Smooth muscle cell (in vitro differentiated cells): ENCODE measurements at regions not wholly inside any gene's neighbourhood (a gene's known extent, or its start where the extent isn't known, plus 50 kb on each side); places are given as distances from the start of the nearest gene placed in this dataset.

Source experiments
- DNase-seq: peaks from one replicate; lab custom pipeline; 2025; ENCODE audit not compliant: unreplicated experiment; lab: John Stamatoyannopoulos, UW
- H2AFZ ChIP-seq: fragments of 200-600 bp; sonication (generic); 2 replicates; pipeline ENCODE4 v1.6.0; 2016; ENCODE audit warnings: antibody characterized with exemption, low read depth, mild to moderate bottlenecking
- H3F3A ChIP-seq: fragments of 200-600 bp; sonication (generic); 2 replicates; pipeline ENCODE4 v1.6.0; 2017; ENCODE audit warnings: antibody characterized with exemption, low read depth
- H3K27ac ChIP-seq: fragments of 200-600 bp; sonication (generic); 2 replicates; pipeline ENCODE4 v1.5.1; 2016; ENCODE audit warnings: low read depth, mild to moderate bottlenecking
- H3K27me3 ChIP-seq: fragments of 200-600 bp; sonication (generic); 2 replicates; pipeline ENCODE4 v1.6.1; 2016; ENCODE audit warnings: low read depth, mild to moderate bottlenecking
- H3K36me3 ChIP-seq: fragments of 200-600 bp; sonication (generic); 2 replicates; pipeline ENCODE4 v1.5.1; 2016; ENCODE audit warnings: low read depth
- H3K4me1 ChIP-seq: fragments of 200-600 bp; sonication (generic); 2 replicates; pipeline ENCODE4 v1.5.1; 2016; ENCODE audit warnings: low read depth
- H3K4me2 ChIP-seq: fragments of 200-600 bp; sonication (generic); 2 replicates; pipeline ENCODE4 v1.6.0; 2016; ENCODE audit warnings: mild to moderate bottlenecking
- H3K4me3 ChIP-seq: fragments of 200-600 bp; sonication (generic); 2 replicates; pipeline ENCODE4 v1.5.1; 2016; ENCODE audit warnings: mild to moderate bottlenecking
- H3K79me2 ChIP-seq: fragments of 200-600 bp; sonication (generic); 2 replicates; pipeline ENCODE4 v1.6.0; 2016; ENCODE audit warnings: low read depth, mild to moderate bottlenecking
- H3K9ac ChIP-seq: fragments of 200-600 bp; sonication (generic); 2 replicates; pipeline ENCODE4 v1.6.0; 2016; ENCODE audit warnings: low read depth
- H3K9me3 ChIP-seq: fragments of 200-600 bp; sonication (generic); replicated peaks from 2 replicates; pipeline ENCODE4 v1.5.1; 2016; ENCODE audit warnings: low read depth
- H4K20me1 ChIP-seq: fragments of 200-600 bp; sonication (generic); 2 replicates; pipeline ENCODE4 v1.6.0; 2016; ENCODE audit warnings: low read depth
- WGBS: methylation state at CpG from one replicate; pipeline ENCODE4 v1.1.7; 2016; ENCODE audit warnings: low lambda C conversion rate; 5-methylcytosine and 5-hydroxymethylcytosine counted together
- TF ChIP-seq, protein P1 (sequence below): fragments of 200-600 bp; sonication (generic); IDR thresholded peaks from 2 replicates; pipeline ENCODE4 v1.5.1; 2017; ENCODE audit warnings: borderline replicate concordance, mild to moderate bottlenecking, antibody characterized with exemption; ENCODE audit not compliant: insufficient read depth, poor library complexity, severe bottlenecking

GRCh38 chr7:17155529-17155928 is 142.9 kb upstream of the AHR start:
- no peak for DNase-seq
- Histone ChIP-seq H3K27me3 (no peaks in the 10 kb centered on the region), H3F3A (no peaks in the 10 kb centered on the region), H4K20me1 (no peaks in the 10 kb centered on the region), H3K27ac (no peak overlapping the region), H3K4me3 (no peak overlapping the region), H3K9ac (no peak overlapping the region), H2AFZ (no peak overlapping the region), H3K4me1 (no peaks in the 10 kb centered on the region), H3K9me3 (no peaks in the 10 kb centered on the region), H3K4me2 (no peak overlapping the region), H3K36me3 (no peaks in the 10 kb centered on the region), H3K79me2 (no peaks in the 10 kb centered on the region)
- TF ChIP-seq, protein P1, sequence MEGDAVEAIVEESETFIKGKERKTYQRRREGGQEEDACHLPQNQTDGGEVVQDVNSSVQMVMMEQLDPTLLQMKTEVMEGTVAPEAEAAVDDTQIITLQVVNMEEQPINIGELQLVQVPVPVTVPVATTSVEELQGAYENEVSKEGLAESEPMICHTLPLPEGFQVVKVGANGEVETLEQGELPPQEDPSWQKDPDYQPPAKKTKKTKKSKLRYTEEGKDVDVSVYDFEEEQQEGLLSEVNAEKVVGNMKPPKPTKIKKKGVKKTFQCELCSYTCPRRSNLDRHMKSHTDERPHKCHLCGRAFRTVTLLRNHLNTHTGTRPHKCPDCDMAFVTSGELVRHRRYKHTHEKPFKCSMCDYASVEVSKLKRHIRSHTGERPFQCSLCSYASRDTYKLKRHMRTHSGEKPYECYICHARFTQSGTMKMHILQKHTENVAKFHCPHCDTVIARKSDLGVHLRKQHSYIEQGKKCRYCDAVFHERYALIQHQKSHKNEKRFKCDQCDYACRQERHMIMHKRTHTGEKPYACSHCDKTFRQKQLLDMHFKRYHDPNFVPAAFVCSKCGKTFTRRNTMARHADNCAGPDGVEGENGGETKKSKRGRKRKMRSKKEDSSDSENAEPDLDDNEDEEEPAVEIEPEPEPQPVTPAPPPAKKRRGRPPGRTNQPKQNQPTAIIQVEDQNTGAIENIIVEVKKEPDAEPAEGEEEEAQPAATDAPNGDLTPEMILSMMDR: no peak

- DNase-seq: no peak
- Histone ChIP-seq H3F3A (no peaks in the 10 kb centered on the region), H3K27ac (no peak overlapping the region), H3K4me2 (no peak overlapping the region), H3K36me3 (no peaks in the 10 kb centered on the region), H3K4me3 (no peak overlapping the region), H3K9me3 (no peaks in the 10 kb centered on the region), H4K20me1 (no peaks in the 10 kb centered on the region), H3K27me3 (no peaks in the 10 kb centered on the region), H3K79me2 (no peaks in the 10 kb centered on the region), H3K4me1 (no peaks in the 10 kb centered on the region), H3K9ac (no peak overlapping the region), H2AFZ (no peak overlapping the region)
- TF ChIP-seq, protein P1: no peak
- WGBS: 87% methylated on average over 5 of the region's 5 CpGs
Measured at GRCh38 chr7:17158261-17158660, 140.2 kb upstream of the AHR start.

DNA sequence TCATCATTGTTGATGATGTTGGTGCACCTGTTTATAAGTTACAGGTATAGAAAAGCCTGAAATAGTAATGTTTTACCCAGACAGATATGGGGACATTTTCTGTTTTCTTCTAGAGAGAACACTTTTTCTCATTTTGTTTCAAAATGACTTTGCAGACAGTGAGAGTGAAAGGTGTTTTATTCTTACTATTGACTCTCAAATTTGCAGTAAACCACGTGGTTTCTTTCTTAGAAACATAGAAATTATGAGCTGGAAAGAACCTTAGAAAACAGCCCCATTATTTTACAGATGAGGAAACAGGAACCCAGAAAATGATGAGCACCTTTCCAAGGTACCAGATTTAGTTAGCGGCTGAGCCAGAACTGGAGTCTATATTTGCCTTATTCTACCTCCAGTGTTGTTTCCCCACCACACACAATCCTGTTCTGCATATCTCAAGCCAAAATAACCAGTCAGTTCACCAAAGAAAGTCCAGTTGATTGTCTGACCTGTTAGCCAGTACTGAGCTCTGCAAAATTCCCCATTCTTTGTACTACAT is 138.9 kb upstream of the AHR start:
- H3K27ac ChIP-seq: no peak overlapping the region
- DNase-seq: no peak
- no peaks in the 10 kb centered on the region for H3K9me3 ChIP-seq
- H3K4me2 ChIP-seq: no peak overlapping the region
- TF ChIP-seq, protein P1: no peak
- H3K79me2 ChIP-seq: no peaks in the 10 kb centered on the region
- no peak overlapping the region for H3K4me3 ChIP-seq
- no peaks in the 10 kb centered on the region for H3F3A ChIP-seq
- no peaks in the 10 kb centered on the region for H3K36me3 ChIP-seq
- H3K27me3 ChIP-seq: no peaks in the 10 kb centered on the region
- no peaks in the 10 kb centered on the region for H4K20me1 ChIP-seq
- H3K4me1 ChIP-seq: no peaks in the 10 kb centered on the region
- no peak overlapping the region for H2AFZ ChIP-seq
- no peak overlapping the region for H3K9ac ChIP-seq
- WGBS: 85% methylated on average over 2 of the region's 2 CpGs

DNA sequence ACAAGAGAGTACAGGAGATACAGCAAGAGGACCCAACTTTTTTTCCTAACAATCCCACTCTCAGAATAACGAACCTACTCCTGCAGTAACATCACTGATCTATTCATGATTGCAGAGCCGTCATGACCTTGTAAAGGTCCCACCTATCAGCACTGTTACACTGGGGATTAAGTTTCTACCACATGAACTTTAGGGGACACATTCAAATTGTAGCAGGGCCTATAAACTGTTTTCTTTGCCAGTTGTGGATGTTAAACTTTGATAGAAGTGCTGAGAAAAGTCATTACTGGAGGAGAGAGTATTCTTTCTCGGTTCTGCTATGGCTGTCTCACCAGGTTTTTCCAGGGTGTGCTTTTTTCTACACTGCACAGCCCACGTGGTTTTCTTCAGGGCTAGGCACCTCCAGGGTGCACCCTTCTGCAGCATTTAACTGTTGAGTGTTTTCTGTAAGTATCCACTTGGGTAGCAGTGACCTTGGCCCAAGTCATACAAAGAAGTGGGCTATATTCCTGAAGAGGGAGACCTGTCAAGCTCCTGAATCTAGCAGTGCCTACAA is 131.6 kb upstream of the AHR start:
- no peaks in the 10 kb centered on the region for H3K4me1 ChIP-seq
- H3K4me2 ChIP-seq: no peak overlapping the region
- H3K79me2 ChIP-seq: no peaks in the 10 kb centered on the region
- DNase-seq: no peak
- H3K27ac ChIP-seq: no peak overlapping the region
- TF ChIP-seq, protein P1: no peak
- H3K9me3 ChIP-seq: no peaks in the 10 kb centered on the region
- 73% methylated on average over 4 of the region's 4 CpGs for WGBS
- no peaks in the 10 kb centered on the region for H4K20me1 ChIP-seq
- no peak overlapping the region for H3K9ac ChIP-seq
- no peaks in the 10 kb centered on the region for H3K27me3 ChIP-seq
- no peak overlapping the region for H3K4me3 ChIP-seq
- no peaks in the 10 kb centered on the region for H3F3A ChIP-seq
- no peak overlapping the region for H2AFZ ChIP-seq
- H3K36me3 ChIP-seq: no peaks in the 10 kb centered on the region
